Small intestine (tissue), 7 donors: ENCODE measurements at regions not wholly inside any gene's neighbourhood (a gene's known extent, or its start where the extent isn't known, plus 50 kb on each side); places are given as distances from the start of the nearest gene placed in this dataset.
"Not testable (repeated sequence)": the region's sequence is repeated elsewhere in the genome, so short reads cannot be mapped to it uniquely, and the experiment has no call there.

ENCODE experiments used
- DNase-seq, 2 donors: peaks; one replicate each; pipeline versions ENCODE4 v3.0.0 to v3.0.0-alpha.2; 2013
- FAIRE-seq: peaks from 2 replicates; lab custom pipeline; 2012; peaks lifted over from hg19 to GRCh38; lab: Jason Lieb, UNC
- H3K27ac ChIP-seq, 3 donors: one replicate each; pipeline ENCODE4 v1.5.1; 2013; ENCODE audit warnings: low read length in 2 of 3, mild to moderate bottlenecking in 2 of 3, control low read depth in 1 of 3, inconsistent platforms in 1 of 3, low read depth in 1 of 3, moderate library complexity in 1 of 3
- H3K27me3 ChIP-seq, 3 donors: one replicate each; pipeline ENCODE4 v1.6.1; 2013; ENCODE audit warnings: low read length in 3 of 3, inconsistent platforms in 1 of 3; ENCODE audit not compliant: control insufficient read depth in 3 of 3, insufficient read depth in 3 of 3
- H3K36me3 ChIP-seq, 3 donors: one replicate each; pipeline ENCODE4 v1.6.1; 2013; ENCODE audit warnings: low read length in 3 of 3, inconsistent platforms in 1 of 3, low read depth in 1 of 3, mild to moderate bottlenecking in 1 of 3, moderate library complexity in 1 of 3; ENCODE audit not compliant: control insufficient read depth in 3 of 3, insufficient read depth in 2 of 3
- H3K4me1 ChIP-seq, 3 donors: one replicate each; pipeline ENCODE4 v1.6.1; 2013; ENCODE audit warnings: low read length in 2 of 3, inconsistent platforms in 1 of 3, low read depth in 1 of 3, mild to moderate bottlenecking in 1 of 3, moderate library complexity in 1 of 3; ENCODE audit not compliant: control insufficient read depth in 3 of 3, insufficient read depth in 2 of 3
- H3K4me3 ChIP-seq, 3 donors: one replicate each; pipeline ENCODE4 v1.5.1; 2013; ENCODE audit warnings: low read length in 3 of 3, control low read depth in 1 of 3, inconsistent platforms in 1 of 3, low read depth in 1 of 3, mild to moderate bottlenecking in 1 of 3, moderate library complexity in 1 of 3
- H3K9me3 ChIP-seq, 2 donors: one replicate each; pipeline ENCODE4 v1.6.1; 2013; ENCODE audit warnings: low read depth in 1 of 2, low read length in 1 of 2; ENCODE audit not compliant: control insufficient read depth in 2 of 2, insufficient read depth in 1 of 2
- WGBS, 3 donors: extraction: QIAGEN DNeasy Blood & Tissue Kit; methylation state at CpG; one replicate each; pipeline ENCODE4 v1.1.7; 2013; 5-methylcytosine and 5-hydroxymethylcytosine counted together
- donor health status: healthy with polysubstance abuse.
- donor health status: control.
- donor health status: control.
- donor health status: Bipolar disorder and iron deficiency.
- donor health status: healthy.

- not testable (repeated sequence) for H3K4me3 ChIP-seq, DNase-seq, FAIRE-seq, H3K27me3 ChIP-seq, H3K36me3 ChIP-seq, H3K27ac ChIP-seq, H3K9me3 ChIP-seq, H3K4me1 ChIP-seq
- WGBS, 3 donors, result no CpG with 5 or more reads among the region's 2 CpGs
Measured at GRCh38 chr5:176018598-176018997, 50.5 kb upstream of the THOC3 start.

GRCh38 chr5:176020852-176021251 is 52.7 kb upstream of the THOC3 start:
- not testable (repeated sequence) for H3K4me3 ChIP-seq, H3K27me3 ChIP-seq, DNase-seq, FAIRE-seq, H3K4me1 ChIP-seq, H3K9me3 ChIP-seq, H3K27ac ChIP-seq, H3K36me3 ChIP-seq
- WGBS, 3 donors, result 31 to 69% (median 40%) methylated on average over 1 of the region's 4 CpGs

- H3K4me1 ChIP-seq, H3K27me3 ChIP-seq, DNase-seq, FAIRE-seq, H3K36me3 ChIP-seq, H3K27ac ChIP-seq, H3K9me3 ChIP-seq, H3K4me3 ChIP-seq: not testable (repeated sequence)
- WGBS, 3 donors, result 76 to 89% (median 83%) methylated on average over 3 to 4 of the region's 5 CpGs
Measured at GRCh38 chr5:176023535-176023934, 55.4 kb upstream of the THOC3 start.

- H3K27me3 ChIP-seq, H3K9me3 ChIP-seq, FAIRE-seq, H3K4me3 ChIP-seq, H3K36me3 ChIP-seq, DNase-seq, H3K4me1 ChIP-seq, H3K27ac ChIP-seq: not testable (repeated sequence)
- WGBS, 3 donors, result 91 to 94% (median 91%) methylated on average over 3 to 4 of the region's 7 CpGs
Measured at GRCh38 chr5:176029445-176029844, 61.3 kb upstream of the THOC3 start.

- H3K4me1 ChIP-seq, FAIRE-seq, H3K27me3 ChIP-seq, H3K9me3 ChIP-seq, H3K36me3 ChIP-seq, H3K27ac ChIP-seq, H3K4me3 ChIP-seq, DNase-seq: not testable (repeated sequence)
- WGBS, 3 donors, result 0% methylated on average over 1 of the region's 6 CpGs; no CpG with 5 or more reads in 2 of the 3 donors
Measured at GRCh38 chr5:176030361-176031117, 62.4 kb upstream of the THOC3 start.

GRCh38 chr5:176031118-176031510 is 63.0 kb upstream of the THOC3 start:
- H3K27me3 ChIP-seq, DNase-seq, H3K27ac ChIP-seq, FAIRE-seq, H3K4me3 ChIP-seq, H3K4me1 ChIP-seq, H3K9me3 ChIP-seq, H3K36me3 ChIP-seq: not testable (repeated sequence)
- WGBS, 3 donors, result no CpG with 5 or more reads among the region's 3 CpGs

- not testable (repeated sequence) for FAIRE-seq, H3K27me3 ChIP-seq, H3K36me3 ChIP-seq, H3K27ac ChIP-seq, H3K9me3 ChIP-seq, H3K4me1 ChIP-seq, DNase-seq, H3K4me3 ChIP-seq
- WGBS, 3 donors, result 60 to 84% (median 70%) methylated on average over 1 to 2 of the region's 3 CpGs
Measured at GRCh38 chr5:176033186-176033585, 65.1 kb upstream of the THOC3 start.

GRCh38 chr5:176034407-176035200 is 66.5 kb upstream of the THOC3 start:
- WGBS, 3 donors, result 84 to 93% (median 87%) methylated on average over 5 to 6 of the region's 15 CpGs

More at GRCh38 chr5:176034407-176035200, 66.5 kb upstream of the THOC3 start:
- peak in 1 of 2 donors; percentile 25 for DNase-seq
- not testable (repeated sequence) for H3K4me3 ChIP-seq, H3K4me1 ChIP-seq, H3K27me3 ChIP-seq, H3K36me3 ChIP-seq, FAIRE-seq, H3K9me3 ChIP-seq, H3K27ac ChIP-seq
